ENCODE measurements at regions not wholly inside any gene's neighbourhood (a gene's known extent, or its start where the extent isn't known, plus 50 kb on each side); places are given as distances from the start of the nearest gene placed in this dataset.

DNA sequence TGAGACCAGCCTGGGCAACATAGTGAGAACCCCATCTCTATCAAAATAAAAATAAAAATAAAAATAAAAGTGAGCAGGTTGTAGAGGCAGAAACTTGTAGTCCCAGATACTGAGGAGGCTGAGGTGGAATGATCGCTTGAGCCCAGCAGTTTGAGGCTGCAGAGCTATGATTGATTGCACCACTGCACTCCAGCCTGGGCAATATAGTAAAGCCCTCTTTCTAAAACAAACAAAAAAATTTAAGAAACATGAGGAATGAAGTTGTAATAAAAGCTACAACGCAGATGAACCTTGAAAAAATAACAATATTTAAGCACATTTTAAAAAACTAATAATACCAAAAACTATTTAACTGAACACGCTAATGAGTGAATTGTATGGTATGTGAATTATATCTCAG, 919.3 kb downstream of the UQCRFS1 start:
- TF ChIP-seq, protein P1, sequence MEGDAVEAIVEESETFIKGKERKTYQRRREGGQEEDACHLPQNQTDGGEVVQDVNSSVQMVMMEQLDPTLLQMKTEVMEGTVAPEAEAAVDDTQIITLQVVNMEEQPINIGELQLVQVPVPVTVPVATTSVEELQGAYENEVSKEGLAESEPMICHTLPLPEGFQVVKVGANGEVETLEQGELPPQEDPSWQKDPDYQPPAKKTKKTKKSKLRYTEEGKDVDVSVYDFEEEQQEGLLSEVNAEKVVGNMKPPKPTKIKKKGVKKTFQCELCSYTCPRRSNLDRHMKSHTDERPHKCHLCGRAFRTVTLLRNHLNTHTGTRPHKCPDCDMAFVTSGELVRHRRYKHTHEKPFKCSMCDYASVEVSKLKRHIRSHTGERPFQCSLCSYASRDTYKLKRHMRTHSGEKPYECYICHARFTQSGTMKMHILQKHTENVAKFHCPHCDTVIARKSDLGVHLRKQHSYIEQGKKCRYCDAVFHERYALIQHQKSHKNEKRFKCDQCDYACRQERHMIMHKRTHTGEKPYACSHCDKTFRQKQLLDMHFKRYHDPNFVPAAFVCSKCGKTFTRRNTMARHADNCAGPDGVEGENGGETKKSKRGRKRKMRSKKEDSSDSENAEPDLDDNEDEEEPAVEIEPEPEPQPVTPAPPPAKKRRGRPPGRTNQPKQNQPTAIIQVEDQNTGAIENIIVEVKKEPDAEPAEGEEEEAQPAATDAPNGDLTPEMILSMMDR (IDR thresholded peaks at IDR 0.05; ENCODE audit: insufficient read depth, low read depth, low read length, missing control alignments) = no peak
- no peak for DNase-seq (ENCODE audit: low read depth)
- no peak overlapping the region for H3K4me3 ChIP-seq (ENCODE audit: low read length)

DNA sequence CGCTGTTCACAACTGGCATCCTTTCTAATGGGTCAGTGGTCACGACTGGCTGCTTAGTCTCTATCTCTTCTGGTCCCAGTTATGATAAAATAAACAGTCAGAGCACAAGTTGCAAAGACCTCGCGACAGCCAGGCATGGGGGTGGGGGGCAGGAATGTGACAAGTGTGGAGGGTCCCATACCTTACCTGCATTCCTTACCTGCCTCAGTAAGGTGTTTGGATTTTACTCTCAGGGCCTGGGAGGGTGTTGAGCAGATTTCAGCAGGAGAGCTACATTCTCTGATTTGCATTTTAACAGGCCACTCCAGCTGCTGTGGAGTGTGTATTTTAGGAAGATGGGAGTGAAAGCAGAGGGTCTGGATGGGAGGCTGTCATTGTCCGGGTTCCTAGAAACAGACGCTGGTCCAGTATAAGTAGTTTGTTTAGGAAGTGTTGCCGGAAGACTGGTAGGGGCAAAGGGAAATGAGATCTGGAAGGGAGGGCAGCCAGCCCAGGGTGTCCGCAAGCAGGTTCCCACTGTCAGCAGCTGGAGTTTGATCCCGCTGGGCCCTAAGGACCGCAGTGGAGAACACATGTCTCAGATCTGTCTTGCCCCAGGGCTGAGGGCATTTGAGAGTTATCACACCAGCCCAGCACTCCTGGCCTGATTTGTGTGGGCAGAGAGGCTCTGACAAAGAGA, 920.0 kb downstream of the UQCRFS1 start:
- no peak overlapping the region for H3K4me3 ChIP-seq (ENCODE audit: low read length)
- no peak for DNase-seq (ENCODE audit: low read depth)
- TF ChIP-seq, protein P1 (IDR thresholded peaks at IDR 0.05; ENCODE audit: insufficient read depth, low read depth, low read length, missing control alignments) = no peak

DNA sequence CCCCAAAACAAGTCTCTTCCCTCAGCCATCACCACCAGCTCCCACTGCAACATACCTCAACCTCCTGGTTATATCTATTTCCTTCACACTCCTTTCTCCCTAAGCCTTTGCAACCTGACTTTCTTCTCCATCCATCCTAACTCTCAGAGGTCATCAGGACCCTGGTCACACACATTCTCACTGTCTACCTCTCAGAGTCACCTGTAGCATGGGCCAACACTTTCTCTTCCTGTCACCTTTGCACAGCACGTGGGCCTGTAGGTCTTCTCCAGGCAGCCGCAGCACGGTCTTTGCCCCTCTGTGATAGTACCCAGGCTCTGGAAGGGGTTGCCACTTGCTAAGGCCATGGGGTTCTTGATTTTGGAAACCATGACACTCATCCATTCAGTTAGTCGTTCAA, 921.1 kb downstream of the UQCRFS1 start:
- no peak for DNase-seq (ENCODE audit: low read depth)
- H3K4me3 ChIP-seq (ENCODE audit: low read length) = no peak overlapping the region
- TF ChIP-seq, protein P1 (IDR thresholded peaks at IDR 0.05; ENCODE audit: insufficient read depth, low read depth, low read length, missing control alignments) = no peak

DNA sequence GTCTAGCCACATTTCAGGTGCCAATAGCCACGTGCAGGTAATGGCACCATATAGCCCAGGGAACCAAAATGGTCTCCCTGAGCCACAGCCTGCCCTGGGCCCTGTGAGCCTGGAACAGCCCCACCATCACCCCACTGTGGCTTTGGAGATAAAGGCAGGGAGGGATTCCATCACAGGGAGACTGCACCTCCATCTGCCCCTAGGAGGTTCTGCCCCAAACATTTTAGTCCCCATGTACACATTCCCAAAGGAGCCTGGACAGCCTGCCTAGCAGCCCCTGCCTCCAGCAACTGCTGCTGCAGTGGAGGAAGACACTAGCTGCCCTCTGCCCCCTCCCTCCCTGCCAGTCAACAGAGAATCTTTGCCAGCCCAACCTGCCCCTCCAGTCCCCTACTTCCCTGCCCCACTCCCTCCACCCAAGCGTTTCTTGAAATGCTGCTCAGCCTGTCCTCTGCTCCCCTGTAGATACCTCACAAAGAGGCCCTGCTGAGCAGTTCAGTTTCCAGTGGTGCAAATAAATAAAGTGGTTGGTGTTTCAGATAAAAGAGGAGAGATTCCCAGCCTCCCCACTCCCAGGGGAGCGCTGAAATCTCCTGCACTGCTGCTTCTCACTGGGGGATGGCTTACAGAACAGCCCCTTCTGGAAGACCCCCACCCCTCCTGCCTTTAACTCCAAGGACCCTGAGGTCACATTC, 921.8 kb downstream of the UQCRFS1 start:
- TF ChIP-seq, protein P1 (IDR thresholded peaks at IDR 0.05; ENCODE audit: insufficient read depth, low read depth, low read length, missing control alignments) = no peak
- DNase-seq (ENCODE audit: low read depth) = no peak
- H3K4me3 ChIP-seq (ENCODE audit: low read length) = no peak overlapping the region

DNA sequence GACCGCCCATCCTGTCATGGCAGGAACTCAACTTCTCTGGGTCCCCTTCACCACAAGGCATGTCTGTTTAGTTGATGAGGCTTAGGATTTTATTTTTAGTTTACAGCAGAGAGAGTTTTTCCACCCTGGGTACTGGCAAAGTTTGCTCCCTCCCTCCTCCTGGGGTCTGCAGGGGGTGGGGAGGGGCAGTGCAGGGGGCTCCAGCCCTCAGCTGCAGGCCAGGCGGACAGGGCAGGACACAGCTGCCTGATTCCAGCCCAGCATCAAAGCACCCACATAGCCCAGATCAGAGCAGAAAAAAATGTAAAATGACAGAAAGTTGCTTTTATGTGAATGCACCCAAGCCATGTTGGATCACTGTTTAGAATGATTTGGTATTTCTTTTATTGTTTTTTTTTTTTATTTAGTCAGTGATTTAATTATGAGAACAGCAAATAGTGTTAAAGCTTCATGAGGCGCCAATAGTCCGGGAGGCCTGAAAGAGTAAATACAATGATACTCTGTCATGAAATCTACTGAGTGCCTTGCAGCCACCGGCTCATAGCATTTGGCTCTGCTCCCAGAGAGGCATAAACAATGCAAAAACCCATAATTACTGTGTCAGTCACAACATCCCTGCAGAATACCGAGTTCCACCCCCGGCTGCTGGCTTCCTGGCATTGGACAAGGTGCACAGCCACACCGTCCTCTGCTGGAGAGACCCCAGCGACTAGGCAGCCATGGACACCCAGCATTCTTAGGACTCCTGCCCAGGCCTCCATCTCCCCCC, 923.5 kb downstream of the UQCRFS1 start:
- DNase-seq (ENCODE audit: low read depth) = no peak
- TF ChIP-seq, protein P1 (IDR thresholded peaks at IDR 0.05; ENCODE audit: insufficient read depth, low read depth, low read length, missing control alignments) = no peak

DNA sequence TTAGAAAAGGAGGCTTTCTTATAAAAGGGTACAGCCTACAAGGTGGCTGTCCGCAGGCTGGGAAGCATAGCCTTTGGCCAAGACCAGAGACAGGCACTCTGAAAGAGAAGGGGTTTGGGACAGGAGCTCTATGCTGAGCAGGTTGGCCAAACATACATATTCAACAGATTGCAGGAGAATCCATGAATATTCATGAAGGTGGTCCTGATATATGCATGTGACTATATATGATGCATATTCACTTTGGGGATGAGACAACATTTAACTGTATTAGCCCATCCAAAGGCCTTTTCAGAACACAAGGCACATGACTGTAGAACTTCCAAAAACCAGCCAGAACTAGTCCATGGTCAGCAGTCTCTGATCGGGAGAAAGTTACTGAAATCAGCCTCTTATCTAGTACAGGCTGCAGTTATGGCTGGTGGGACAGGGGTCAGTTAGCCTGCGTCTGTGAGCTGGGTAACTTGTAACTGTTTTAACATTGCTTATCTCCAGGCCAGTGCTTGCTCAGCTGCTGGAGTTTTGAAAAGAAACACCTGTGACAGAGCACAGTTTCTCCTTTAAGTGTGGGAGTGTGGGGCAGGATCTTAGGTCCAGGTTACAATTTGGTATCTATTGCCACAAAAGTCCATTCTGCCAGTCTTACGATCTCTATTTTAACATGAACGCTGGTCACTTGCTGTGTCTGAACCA, 924.2 kb downstream of the UQCRFS1 start:
- TF ChIP-seq, protein P1 (IDR thresholded peaks at IDR 0.05; ENCODE audit: insufficient read depth, low read depth, low read length, missing control alignments) = no peak
- DNase-seq (ENCODE audit: low read depth) = no peak
- H3K4me3 ChIP-seq (ENCODE audit: low read length) = no peak overlapping the region

More for the DNA sequence above, 923.5 kb downstream of the UQCRFS1 start:
- H3K4me3 ChIP-seq (ENCODE audit: low read length) = no peak overlapping the region

All from epithelial cell of esophagus (primary cell).